Lower lobe of right lung (tissue), 2 donors: ENCODE measurements at regions not wholly inside any gene's neighbourhood (a gene's known extent, or its start where the extent isn't known, plus 50 kb on each side); places are given as distances from the start of the nearest gene placed in this dataset.
"Not testable (repeated sequence)": the region's sequence is repeated elsewhere in the genome, so short reads cannot be mapped to it uniquely, and the experiment has no call there.

Source experiments
- ATAC-seq, 2 donors: fragments of 200-7000 bp; cut with Tn5 transposase; one replicate each; pipeline ENCODE4 v1.9.1; 2020 to 2022; ENCODE audit warnings: mild to moderate bottlenecking in 2 of 2, moderate library complexity in 2 of 2
- DNase-seq: peaks from one replicate; pipeline ENCODE4 v3.0.0-alpha.2; 2020
- H3K27ac ChIP-seq: fragments of 200-600 bp; one replicate; pipeline ENCODE4 v1.8.0; 2022
- H3K27me3 ChIP-seq: fragments of 200-600 bp; one replicate; pipeline ENCODE4 v1.8.0; 2022; ENCODE audit warnings: low read depth
- H3K36me3 ChIP-seq: fragments of 200-600 bp; one replicate; pipeline ENCODE4 v1.8.0; 2022; ENCODE audit warnings: mild to moderate bottlenecking
- H3K4me1 ChIP-seq: fragments of 200-600 bp; one replicate; pipeline ENCODE4 v1.8.0; 2022
- H3K4me3 ChIP-seq: fragments of 200-600 bp; one replicate; pipeline ENCODE4 v1.8.0; 2022; ENCODE audit warnings: mild to moderate bottlenecking
- H3K9me3 ChIP-seq: fragments of 200-600 bp; one replicate; pipeline ENCODE4 v1.8.0; 2022
- CTCF ChIP-seq: fragments of 200-600 bp; IDR thresholded peaks from one replicate; pipeline ENCODE4 v1.8.0; 2022; ENCODE audit warnings: antibody characterized with exemption, mild to moderate bottlenecking
- intact Hi-C: fragments of 100-400 bp; cut with DNase I; formaldehyde crosslinking; loops from one replicate; pipeline ENCODE4 v1.11.0; 2022
- donor health status: DM: no; HTN: yes; CAD: no; lungs with severe emphysema.

DNA sequence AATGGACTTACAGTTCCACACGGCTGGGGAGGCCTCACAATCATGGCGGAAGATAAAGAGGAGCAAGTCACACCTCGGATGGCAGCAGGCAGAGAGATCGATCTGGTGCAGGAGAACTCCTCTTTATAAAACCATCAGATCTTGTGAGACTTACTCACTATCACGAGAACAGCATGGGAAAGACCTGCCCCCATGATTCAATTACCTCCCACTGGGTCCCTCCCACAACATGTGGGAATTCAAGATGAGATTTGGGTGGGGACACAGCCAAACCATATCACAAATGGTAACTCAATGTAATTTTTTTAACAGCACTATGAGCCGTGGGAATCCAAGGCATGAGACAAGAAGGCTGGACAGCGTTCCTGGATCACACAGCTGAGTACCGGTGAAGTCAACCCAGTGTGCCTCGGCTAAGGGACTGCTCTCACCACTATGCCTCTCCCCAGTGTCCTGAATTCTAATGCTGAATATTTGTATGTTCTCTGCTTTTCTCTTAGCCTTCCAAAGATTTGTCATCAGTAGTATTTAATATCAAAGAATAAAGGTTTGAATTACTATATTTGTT, 84.3 kb downstream of the IRS2 start:
- intact Hi-C loops, ATAC-seq, H3K9me3 ChIP-seq: not testable (repeated sequence)

DNA sequence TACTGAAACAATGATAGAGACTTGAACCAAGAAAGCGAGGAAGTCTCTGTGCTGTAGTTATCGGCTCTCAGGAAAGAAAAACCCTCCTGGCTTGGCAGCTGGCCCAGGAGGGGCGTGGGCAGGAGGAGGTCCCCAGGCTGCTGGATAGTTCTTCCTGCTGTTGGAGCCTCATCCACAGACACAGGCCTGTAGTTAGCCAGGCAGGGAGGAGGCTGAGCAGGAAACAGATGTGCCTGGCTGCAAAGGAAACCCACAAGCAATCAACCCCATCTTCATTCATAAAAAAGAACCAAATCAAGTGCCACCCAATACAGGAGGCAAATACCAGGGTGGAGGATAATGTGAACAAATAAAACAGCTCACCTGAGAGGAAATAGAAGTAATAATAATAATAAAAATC, 86.2 kb downstream of the IRS2 start:
- Histone ChIP-seq H3K27me3 (no peaks in the 10 kb centered on the region), H3K27ac (no peak overlapping the region), H3K4me1 (peaks cover 15% of the 10 kb centered on the region), H3K9me3 (no peaks in the 10 kb centered on the region), H3K4me3 (no peak overlapping the region), H3K36me3 (no peaks in the 10 kb centered on the region)
- ATAC-seq (peak; percentile 33 to 70), DNase-seq (peak; percentile 73)
- TF ChIP-seq CTCF: no peak
- intact Hi-C loops: no loop called here

More for the DNA sequence above, 84.3 kb downstream of the IRS2 start:
- H3K4me3 ChIP-seq, H3K27me3 ChIP-seq, DNase-seq, H3K27ac ChIP-seq, H3K36me3 ChIP-seq: not testable (repeated sequence)
- peaks cover 22% of the 10 kb centered on the region for H3K4me1 ChIP-seq

DNA sequence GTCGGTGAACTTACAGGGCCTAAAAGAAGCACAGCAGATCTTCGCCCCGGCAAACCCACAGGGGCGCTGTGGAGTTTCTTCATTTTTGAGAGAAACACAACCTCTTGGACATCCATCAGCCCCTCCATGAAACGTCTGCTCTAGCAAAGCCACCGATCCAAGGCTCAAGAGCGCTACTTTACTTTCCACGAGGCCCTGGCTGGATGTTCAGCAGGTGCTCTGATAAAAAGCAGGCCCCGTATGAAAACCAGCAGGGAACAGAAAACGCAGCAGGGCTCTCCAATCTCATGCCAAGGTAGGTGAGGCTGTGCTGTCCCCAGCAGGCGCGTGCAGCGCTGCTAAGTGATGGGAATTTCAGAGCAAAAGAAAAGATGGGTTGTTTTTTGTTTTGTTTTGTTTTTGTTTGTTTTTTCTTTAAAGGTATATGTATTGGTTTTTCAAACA, 86.7 kb downstream of the IRS2 start:
- H3K4me3 ChIP-seq: no peak overlapping the region
- ATAC-seq (no peak), DNase-seq (no peak)
- H3K27ac ChIP-seq: no peak overlapping the region
- H3K9me3 ChIP-seq: no peaks in the 10 kb centered on the region
- no peak for TF ChIP-seq CTCF
- peaks cover 10% of the 10 kb centered on the region for H3K4me1 ChIP-seq
- H3K36me3 ChIP-seq: no peaks in the 10 kb centered on the region
- intact Hi-C loops: no loop called here
- no peaks in the 10 kb centered on the region for H3K27me3 ChIP-seq

DNA sequence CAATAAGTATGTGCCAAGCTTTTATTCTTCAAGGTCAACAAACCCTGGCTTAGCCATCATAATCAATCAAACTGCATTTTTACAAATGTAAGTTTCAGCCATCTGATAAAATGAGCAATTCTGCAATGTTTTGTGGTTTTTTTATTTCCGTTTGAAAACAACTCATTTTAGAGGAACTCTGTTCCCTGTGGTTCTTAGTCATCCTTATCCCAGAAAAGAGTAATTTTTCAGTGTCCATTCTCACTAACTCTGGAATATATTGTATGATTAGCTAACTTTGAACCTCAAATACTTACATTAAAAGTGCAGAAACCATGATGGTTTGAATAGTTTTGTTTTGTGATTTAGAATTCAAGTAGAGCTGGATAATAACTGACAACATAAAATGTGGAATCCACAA, 87.6 kb downstream of the IRS2 start:
- Histone ChIP-seq H3K36me3 (no peaks in the 10 kb centered on the region), H3K27me3 (no peaks in the 10 kb centered on the region), H3K27ac (no peak overlapping the region), H3K9me3 (no peaks in the 10 kb centered on the region), H3K4me1 (peaks cover 7% of the 10 kb centered on the region), H3K4me3 (no peak overlapping the region)
- ATAC-seq (no peak), DNase-seq (no peak)
- intact Hi-C loops: no loop called here
- no peak for TF ChIP-seq CTCF

GRCh38 chr13:109697936-109698335, 88.4 kb downstream of the IRS2 start:
- ATAC-seq (no peak), DNase-seq (no peak)
- TF ChIP-seq CTCF: no peak
- peaks cover 7% of the 10 kb centered on the region for H3K4me1 ChIP-seq
- intact Hi-C loops: no loop called here
- no peaks in the 10 kb centered on the region for H3K27me3 ChIP-seq
- no peaks in the 10 kb centered on the region for H3K9me3 ChIP-seq
- H3K36me3 ChIP-seq: no peaks in the 10 kb centered on the region
- H3K4me3 ChIP-seq: no peak overlapping the region
- no peak overlapping the region for H3K27ac ChIP-seq

- ATAC-seq: no peak
- no peak overlapping the region for H3K4me3 ChIP-seq
- no peak for TF ChIP-seq CTCF
- H3K27ac ChIP-seq: no peak overlapping the region
- no peaks in the 10 kb centered on the region for H3K9me3 ChIP-seq
- no peak for DNase-seq
- peaks cover 7% of the 10 kb centered on the region for H3K4me1 ChIP-seq
- no peaks in the 10 kb centered on the region for H3K27me3 ChIP-seq
- no peaks in the 10 kb centered on the region for H3K36me3 ChIP-seq
- intact Hi-C loops: no loop called here
Measured at GRCh38 chr13:109695402-109696190, 90.8 kb downstream of the IRS2 start.
